Lower lobe of right lung (tissue), 2 donors: ENCODE measurements at regions not wholly inside any gene's neighbourhood (a gene's known extent, or its start where the extent isn't known, plus 50 kb on each side); places are given as distances from the start of the nearest gene placed in this dataset.
A peak's percentile ranks its signal among the peaks of the same experiment; 100 is the strongest.
"Not testable (repeated sequence)": the region's sequence is repeated elsewhere in the genome, so short reads cannot be mapped to it uniquely, and the experiment has no call there.

Experiments
- ATAC-seq, 2 donors: fragments of 200-7000 bp; cut with Tn5 transposase; one replicate each; pipeline ENCODE4 v1.9.1; 2020 to 2022; ENCODE audit warnings: mild to moderate bottlenecking in 2 of 2, moderate library complexity in 2 of 2
- DNase-seq: peaks from one replicate; pipeline ENCODE4 v3.0.0-alpha.2; 2020
- H3K27ac ChIP-seq: fragments of 200-600 bp; one replicate; pipeline ENCODE4 v1.8.0; 2022
- H3K27me3 ChIP-seq: fragments of 200-600 bp; one replicate; pipeline ENCODE4 v1.8.0; 2022; ENCODE audit warnings: low read depth
- H3K36me3 ChIP-seq: fragments of 200-600 bp; one replicate; pipeline ENCODE4 v1.8.0; 2022; ENCODE audit warnings: mild to moderate bottlenecking
- H3K4me1 ChIP-seq: fragments of 200-600 bp; one replicate; pipeline ENCODE4 v1.8.0; 2022
- H3K4me3 ChIP-seq: fragments of 200-600 bp; one replicate; pipeline ENCODE4 v1.8.0; 2022; ENCODE audit warnings: mild to moderate bottlenecking
- H3K9me3 ChIP-seq: fragments of 200-600 bp; one replicate; pipeline ENCODE4 v1.8.0; 2022
- intact Hi-C: fragments of 100-400 bp; cut with DNase I; formaldehyde crosslinking; loops from one replicate; pipeline ENCODE4 v1.11.0; 2022
- TF ChIP-seq, protein P1 (sequence below): fragments of 200-600 bp; IDR thresholded peaks from one replicate; pipeline ENCODE4 v1.8.0; 2022; ENCODE audit warnings: antibody characterized with exemption, mild to moderate bottlenecking
- donor health status: DM: no; HTN: yes; CAD: no; lungs with severe emphysema.

DNA sequence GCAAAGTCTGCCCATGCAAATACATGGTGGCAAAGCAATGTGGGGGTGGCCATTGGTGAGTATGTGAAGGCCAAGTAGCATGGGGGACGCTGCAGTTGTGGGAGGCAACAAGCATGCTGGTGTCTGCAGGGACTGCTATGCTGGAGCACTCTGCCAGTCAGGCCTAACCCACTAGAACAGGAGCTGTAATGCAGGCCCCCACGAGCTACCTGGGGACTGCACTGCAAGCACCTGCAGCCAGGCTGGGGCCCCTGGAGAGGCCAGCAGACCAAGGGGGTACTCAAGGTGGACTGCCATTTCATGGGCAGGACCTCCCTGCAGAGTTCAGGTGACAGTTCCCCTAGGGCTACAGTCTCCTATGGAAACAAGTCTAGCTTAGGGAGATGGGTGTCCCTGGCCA lies 183.8 kb upstream of the PDE4D start:
- H3K4me1 ChIP-seq: no peaks in the 10 kb centered on the region
- no peaks in the 10 kb centered on the region for H3K27me3 ChIP-seq
- peak in 1 of 2 donors; percentile 11 for ATAC-seq
- no peak overlapping the region for H3K4me3 ChIP-seq
- intact Hi-C loops: no loop called here
- TF ChIP-seq, protein P1, sequence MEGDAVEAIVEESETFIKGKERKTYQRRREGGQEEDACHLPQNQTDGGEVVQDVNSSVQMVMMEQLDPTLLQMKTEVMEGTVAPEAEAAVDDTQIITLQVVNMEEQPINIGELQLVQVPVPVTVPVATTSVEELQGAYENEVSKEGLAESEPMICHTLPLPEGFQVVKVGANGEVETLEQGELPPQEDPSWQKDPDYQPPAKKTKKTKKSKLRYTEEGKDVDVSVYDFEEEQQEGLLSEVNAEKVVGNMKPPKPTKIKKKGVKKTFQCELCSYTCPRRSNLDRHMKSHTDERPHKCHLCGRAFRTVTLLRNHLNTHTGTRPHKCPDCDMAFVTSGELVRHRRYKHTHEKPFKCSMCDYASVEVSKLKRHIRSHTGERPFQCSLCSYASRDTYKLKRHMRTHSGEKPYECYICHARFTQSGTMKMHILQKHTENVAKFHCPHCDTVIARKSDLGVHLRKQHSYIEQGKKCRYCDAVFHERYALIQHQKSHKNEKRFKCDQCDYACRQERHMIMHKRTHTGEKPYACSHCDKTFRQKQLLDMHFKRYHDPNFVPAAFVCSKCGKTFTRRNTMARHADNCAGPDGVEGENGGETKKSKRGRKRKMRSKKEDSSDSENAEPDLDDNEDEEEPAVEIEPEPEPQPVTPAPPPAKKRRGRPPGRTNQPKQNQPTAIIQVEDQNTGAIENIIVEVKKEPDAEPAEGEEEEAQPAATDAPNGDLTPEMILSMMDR: no peak
- DNase-seq: no peak
- H3K9me3 ChIP-seq: no peaks in the 10 kb centered on the region
- H3K36me3 ChIP-seq: no peaks in the 10 kb centered on the region
- no peak overlapping the region for H3K27ac ChIP-seq

DNA sequence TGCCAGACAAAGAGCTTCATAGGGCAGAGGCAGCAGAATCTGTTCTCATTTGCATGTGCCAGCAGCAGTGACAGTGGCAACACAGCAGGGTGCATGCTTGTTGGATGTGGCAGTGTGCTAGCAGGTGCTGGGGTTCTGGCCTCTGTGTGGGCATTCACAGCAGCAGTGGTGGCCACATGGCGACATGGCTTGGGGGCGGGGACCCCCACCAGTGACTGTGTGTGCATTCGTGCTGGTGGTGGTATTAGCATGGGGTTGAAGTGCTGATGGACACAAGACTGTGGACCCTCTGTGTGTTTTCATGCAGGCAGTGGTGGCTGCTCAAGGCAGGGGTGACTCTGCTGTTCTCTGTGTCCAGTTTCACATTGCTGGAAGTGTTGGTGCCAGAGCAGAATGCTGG lies 183.2 kb upstream of the PDE4D start:
- Histone ChIP-seq H3K36me3 (no peaks in the 10 kb centered on the region), H3K4me1 (no peaks in the 10 kb centered on the region), H3K27me3 (no peaks in the 10 kb centered on the region), H3K27ac (no peak overlapping the region), H3K9me3 (no peaks in the 10 kb centered on the region), H3K4me3 (no peak overlapping the region)
- TF ChIP-seq, protein P1: no peak
- intact Hi-C loops: no loop called here
- DNase-seq: no peak
- ATAC-seq: peak in 1 of 2 donors; percentile 21

DNA sequence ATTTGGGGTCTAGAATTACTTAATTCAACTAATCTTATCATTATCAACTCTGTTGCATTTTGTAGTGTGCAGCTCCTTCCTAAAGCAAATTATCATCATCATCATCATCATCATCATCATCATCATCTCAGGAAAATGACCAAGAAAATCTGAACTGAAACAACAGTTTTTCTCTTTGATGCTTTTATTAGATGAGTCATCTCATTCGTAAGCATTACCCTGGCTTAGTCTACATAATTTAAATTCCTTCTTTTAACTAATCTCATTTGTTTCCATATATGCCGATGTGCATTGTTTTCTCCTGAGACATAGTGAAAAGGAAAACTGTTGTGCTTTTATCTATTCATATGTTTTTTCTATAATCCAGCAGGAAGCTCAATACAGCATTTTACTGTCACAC lies 173.0 kb upstream of the PDE4D start:
- intact Hi-C loops: no loop called here
- no peaks in the 10 kb centered on the region for H3K27me3 ChIP-seq
- H3K27ac ChIP-seq: no peak overlapping the region
- DNase-seq (no peak), ATAC-seq (no peak)
- no peaks in the 10 kb centered on the region for H3K36me3 ChIP-seq
- no peaks in the 10 kb centered on the region for H3K4me1 ChIP-seq
- H3K4me3 ChIP-seq: no peak overlapping the region
- no peaks in the 10 kb centered on the region for H3K9me3 ChIP-seq
- TF ChIP-seq, protein P1: no peak

DNA sequence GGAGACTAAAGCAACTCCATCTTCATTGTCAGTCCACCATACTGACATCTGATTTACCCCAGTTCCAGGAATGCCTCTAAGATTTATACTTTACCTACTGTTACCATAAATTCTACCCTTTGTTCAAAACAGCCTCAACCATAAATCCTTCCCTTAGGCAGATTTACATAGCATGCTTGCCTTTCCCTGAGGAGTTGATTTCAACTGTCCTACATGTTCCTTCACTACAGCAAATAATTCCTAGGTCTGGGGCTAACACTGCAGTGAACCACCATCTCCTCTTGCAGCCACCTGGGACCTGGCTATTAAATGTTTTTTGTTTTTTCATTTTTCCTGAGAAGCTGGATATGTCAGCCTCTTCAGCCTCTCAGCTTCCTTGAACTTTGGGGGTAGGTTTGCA lies 166.9 kb upstream of the PDE4D start:
- Histone ChIP-seq H3K4me3 (no peak overlapping the region), H3K27me3 (no peaks in the 10 kb centered on the region), H3K27ac (no peak overlapping the region), H3K9me3 (no peaks in the 10 kb centered on the region), H3K36me3 (no peaks in the 10 kb centered on the region), H3K4me1 (no peaks in the 10 kb centered on the region)
- intact Hi-C loops: no loop called here
- TF ChIP-seq, protein P1: no peak
- ATAC-seq (no peak), DNase-seq (no peak)

DNA sequence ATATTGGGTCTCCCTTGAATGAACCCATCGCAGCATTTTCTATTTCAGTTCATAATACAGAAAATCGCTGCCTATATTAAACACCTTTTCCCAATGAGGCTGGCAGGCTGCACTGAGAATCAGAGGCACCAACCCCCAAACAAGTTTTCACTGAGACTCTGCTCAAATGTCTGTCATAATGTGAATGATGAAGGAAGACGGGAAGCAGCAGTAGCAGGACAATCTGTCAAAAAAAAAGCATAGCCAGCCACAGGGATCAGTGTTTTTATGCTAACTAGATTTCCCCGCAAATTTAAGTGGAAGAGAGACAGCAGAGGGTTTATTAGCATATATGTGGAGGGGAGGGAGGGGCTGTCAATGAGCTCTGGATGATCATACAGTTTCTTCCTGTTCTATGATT lies 162.7 kb upstream of the PDE4D start:
- Histone ChIP-seq H3K9me3 (no peaks in the 10 kb centered on the region), H3K4me1 (no peaks in the 10 kb centered on the region), H3K4me3 (no peak overlapping the region), H3K27ac (no peak overlapping the region), H3K27me3 (no peaks in the 10 kb centered on the region), H3K36me3 (no peaks in the 10 kb centered on the region)
- TF ChIP-seq, protein P1: no peak
- ATAC-seq: no peak
- intact Hi-C loops: no loop called here
- no peak for DNase-seq

DNA sequence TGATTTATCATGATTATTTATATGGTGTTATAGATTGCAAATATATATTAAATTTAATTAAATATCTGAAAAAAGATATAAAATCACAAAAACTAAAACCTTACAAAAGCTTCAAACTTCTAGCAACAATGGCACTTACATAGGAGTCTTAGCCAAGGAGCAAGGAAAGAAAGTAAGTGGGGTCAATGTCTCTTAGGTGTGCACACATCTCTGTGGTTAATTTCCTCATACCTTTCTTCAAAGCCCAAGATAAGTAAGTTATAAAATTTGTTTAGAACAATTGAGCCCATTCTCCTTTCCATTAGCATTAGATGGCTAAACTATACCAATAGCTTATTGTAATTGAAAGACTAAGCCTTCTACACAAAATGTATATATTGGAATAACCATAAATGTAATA lies 161.6 kb upstream of the PDE4D start:
- DNase-seq: no peak
- no peaks in the 10 kb centered on the region for H3K4me1 ChIP-seq
- intact Hi-C loops: no loop called here

DNA sequence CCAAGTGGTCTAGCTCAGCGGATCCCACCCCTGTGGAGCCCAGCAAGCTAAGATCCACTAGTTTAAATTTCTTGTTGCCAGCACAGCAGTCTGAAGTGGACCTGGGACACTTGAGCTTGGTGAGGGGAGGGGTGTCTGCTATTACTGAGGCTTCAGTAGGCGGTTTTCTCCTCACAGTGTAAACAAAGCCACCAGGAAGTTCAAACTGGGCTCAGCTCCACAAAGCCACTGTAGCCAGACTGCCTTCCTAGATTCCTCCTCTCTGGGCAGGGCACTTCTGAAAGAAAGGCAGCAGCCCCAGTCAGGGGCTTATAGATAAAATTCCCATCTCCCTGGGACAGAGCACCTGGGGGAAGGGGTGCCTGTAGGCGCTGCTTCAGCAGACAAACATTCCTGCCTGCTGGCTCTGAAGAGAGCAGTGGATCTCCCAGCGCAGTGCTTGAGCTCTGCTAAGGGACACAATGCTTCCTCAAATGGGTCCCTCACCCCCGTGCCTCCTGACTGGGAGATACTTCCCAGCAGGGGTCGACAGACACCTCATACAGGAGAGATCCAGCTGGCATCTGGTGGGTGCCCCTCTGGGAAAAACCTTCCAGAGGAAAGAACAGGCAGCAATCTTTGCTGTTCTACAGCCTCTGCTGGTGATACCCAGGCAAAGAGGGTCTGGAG lies 148.6 kb upstream of the PDE4D start:
- H3K27ac ChIP-seq: peak overlapping the region; percentile 41
- intact Hi-C loops, H3K4me1 ChIP-seq, H3K36me3 ChIP-seq, H3K9me3 ChIP-seq, H3K4me3 ChIP-seq, H3K27me3 ChIP-seq: not testable (repeated sequence)
- peak; percentile 79 to 80 for ATAC-seq
- DNase-seq: peak; percentile 53

More for the DNA sequence above, 161.6 kb upstream of the PDE4D start:
- H3K27ac ChIP-seq: no peak overlapping the region
- no peaks in the 10 kb centered on the region for H3K36me3 ChIP-seq
- no peak overlapping the region for H3K4me3 ChIP-seq
- ATAC-seq: no peak
- no peaks in the 10 kb centered on the region for H3K9me3 ChIP-seq
- no peaks in the 10 kb centered on the region for H3K27me3 ChIP-seq
- TF ChIP-seq, protein P1: no peak

DNA sequence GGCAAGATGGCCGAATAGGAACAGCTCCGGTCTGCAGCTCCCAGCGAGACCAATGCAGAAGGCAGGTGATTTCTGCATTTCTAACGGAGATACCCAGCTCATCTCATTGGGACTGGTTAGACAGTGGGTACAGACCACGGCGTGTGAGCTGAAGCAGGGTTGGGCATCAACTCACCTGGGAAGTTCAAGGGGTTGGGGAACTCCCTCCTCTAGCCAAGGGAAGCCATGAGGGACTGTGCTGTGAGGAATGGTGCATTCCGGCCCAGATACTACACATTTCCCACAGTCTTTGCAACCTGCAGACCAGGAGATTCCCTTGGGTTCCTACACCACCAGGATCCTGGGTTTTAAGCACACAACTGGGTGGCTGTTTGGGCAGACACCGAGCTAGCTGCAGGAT lies 148.0 kb upstream of the PDE4D start:
- H3K27ac ChIP-seq, H3K4me1 ChIP-seq, H3K4me3 ChIP-seq, DNase-seq, H3K9me3 ChIP-seq, H3K36me3 ChIP-seq, intact Hi-C loops, H3K27me3 ChIP-seq: not testable (repeated sequence)
- peak in 1 of 2 donors; percentile 56 for ATAC-seq
